ENCODE measurements at regions not wholly inside any gene's neighbourhood (a gene's known extent, or its start where the extent isn't known, plus 50 kb on each side); places are given as distances from the start of the nearest gene placed in this dataset.

DNA sequence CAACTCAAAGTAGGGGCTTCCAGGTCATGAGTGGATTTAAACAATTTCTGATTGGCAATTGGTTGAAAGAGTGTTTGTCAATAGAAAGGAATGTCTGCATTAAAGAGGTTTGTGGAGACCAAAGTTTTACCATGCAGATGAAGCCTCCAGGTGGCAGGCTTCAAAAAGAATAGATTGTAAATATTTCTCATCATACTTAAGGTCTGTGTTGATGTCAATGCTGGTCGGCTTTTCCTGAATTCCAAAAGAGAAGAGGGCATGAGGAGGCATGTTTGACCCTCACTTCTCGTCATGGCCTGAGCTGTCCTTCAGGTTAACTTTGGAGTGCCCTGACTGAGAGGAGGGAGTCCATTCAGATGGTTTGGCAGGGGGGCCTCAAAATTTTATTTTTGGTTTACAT lies 125.4 kb upstream of the RFC3 start:
- no peaks in the 10 kb centered on the region for H3K27me3 ChIP-seq (replicated peaks; ENCODE audit: control insufficient read depth, insufficient read depth, low read length)
- TF ChIP-seq, protein P1, sequence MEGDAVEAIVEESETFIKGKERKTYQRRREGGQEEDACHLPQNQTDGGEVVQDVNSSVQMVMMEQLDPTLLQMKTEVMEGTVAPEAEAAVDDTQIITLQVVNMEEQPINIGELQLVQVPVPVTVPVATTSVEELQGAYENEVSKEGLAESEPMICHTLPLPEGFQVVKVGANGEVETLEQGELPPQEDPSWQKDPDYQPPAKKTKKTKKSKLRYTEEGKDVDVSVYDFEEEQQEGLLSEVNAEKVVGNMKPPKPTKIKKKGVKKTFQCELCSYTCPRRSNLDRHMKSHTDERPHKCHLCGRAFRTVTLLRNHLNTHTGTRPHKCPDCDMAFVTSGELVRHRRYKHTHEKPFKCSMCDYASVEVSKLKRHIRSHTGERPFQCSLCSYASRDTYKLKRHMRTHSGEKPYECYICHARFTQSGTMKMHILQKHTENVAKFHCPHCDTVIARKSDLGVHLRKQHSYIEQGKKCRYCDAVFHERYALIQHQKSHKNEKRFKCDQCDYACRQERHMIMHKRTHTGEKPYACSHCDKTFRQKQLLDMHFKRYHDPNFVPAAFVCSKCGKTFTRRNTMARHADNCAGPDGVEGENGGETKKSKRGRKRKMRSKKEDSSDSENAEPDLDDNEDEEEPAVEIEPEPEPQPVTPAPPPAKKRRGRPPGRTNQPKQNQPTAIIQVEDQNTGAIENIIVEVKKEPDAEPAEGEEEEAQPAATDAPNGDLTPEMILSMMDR (IDR thresholded peaks at IDR 0.05; ENCODE audit: insufficient read depth, low read length, poor library complexity, severe bottlenecking) = no peak
- no peak for DNase-seq (ENCODE audit: extremely low read depth, insufficient read length)
- no peak overlapping the region for H3K4me3 ChIP-seq (replicated peaks; ENCODE audit: low read depth, low read length)
- H3K36me3 ChIP-seq (ENCODE audit: control insufficient read depth, insufficient read depth, low read length) = no peaks in the 10 kb centered on the region

DNA sequence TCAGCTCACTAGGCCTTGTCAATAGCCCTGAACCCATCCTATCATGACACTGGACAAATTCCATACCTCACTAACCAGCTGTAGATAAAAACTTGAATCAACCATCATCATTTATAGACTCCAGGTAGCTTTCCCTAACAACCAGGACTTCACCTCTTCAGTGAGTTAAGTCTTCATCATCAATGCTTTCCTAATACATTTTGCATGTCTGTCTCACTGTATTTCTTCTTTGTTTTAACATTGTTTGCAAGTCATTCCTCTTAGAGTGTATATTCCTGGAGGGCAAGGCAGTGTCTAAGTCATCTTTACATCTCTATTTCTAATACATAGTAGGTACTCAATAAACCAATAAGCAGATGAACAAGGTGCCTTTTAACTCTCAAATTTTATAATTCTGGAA lies 123.4 kb upstream of the RFC3 start:
- no peaks in the 10 kb centered on the region for H3K27me3 ChIP-seq (replicated peaks; ENCODE audit: control insufficient read depth, insufficient read depth, low read length)
- DNase-seq (ENCODE audit: extremely low read depth, insufficient read length) = no peak
- H3K36me3 ChIP-seq (ENCODE audit: control insufficient read depth, insufficient read depth, low read length) = no peaks in the 10 kb centered on the region
- TF ChIP-seq, protein P1 (IDR thresholded peaks at IDR 0.05; ENCODE audit: insufficient read depth, low read length, poor library complexity, severe bottlenecking) = no peak
- no peak overlapping the region for H3K4me3 ChIP-seq (replicated peaks; ENCODE audit: low read depth, low read length)

DNA sequence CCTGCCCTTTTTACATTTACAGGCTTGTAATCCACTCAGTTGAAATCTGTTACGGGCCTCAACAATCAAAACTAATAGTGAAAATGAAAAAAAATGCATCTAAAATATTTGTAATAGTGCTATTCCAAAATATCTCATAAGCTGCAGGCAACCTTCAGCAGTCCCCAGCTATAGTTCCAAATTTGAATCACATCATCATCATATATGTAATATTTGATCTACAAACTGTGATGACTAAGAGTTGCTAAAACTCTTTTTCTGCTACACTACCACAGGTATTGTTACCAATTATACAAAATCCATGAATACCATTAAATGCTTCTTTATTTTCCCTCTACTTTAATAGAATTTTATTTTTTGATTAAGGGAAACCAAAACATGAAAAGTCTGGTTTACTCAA lies 121.4 kb upstream of the RFC3 start:
- TF ChIP-seq, protein P1 (IDR thresholded peaks at IDR 0.05; ENCODE audit: insufficient read depth, low read length, poor library complexity, severe bottlenecking) = no peak
- H3K4me3 ChIP-seq (replicated peaks; ENCODE audit: low read depth, low read length) = no peak overlapping the region
- no peak for DNase-seq (ENCODE audit: extremely low read depth, insufficient read length)
- H3K36me3 ChIP-seq (ENCODE audit: control insufficient read depth, insufficient read depth, low read length) = no peaks in the 10 kb centered on the region
- no peaks in the 10 kb centered on the region for H3K27me3 ChIP-seq (replicated peaks; ENCODE audit: control insufficient read depth, insufficient read depth, low read length)

DNA sequence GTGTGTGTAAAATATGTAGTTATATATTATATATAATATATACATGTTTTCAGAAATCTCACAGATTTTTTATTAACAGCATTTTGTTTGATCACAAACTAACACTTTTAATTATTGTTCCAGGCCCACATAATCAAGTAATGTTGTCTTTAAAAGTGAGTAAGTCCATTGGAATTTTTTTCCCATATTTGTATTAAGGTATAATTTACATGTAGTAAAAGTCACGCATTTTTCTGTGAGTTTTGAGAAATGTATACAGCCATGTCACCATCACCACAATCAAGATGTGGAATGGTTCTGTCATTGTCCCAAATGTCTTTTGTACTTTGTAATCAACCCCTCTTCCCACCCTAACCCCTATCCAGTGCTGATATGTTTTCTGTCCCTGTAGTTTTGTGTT lies 120.0 kb upstream of the RFC3 start:
- no peak overlapping the region for H3K4me3 ChIP-seq (replicated peaks; ENCODE audit: low read depth, low read length)
- H3K27me3 ChIP-seq (replicated peaks; ENCODE audit: control insufficient read depth, insufficient read depth, low read length) = no peaks in the 10 kb centered on the region
- no peak for DNase-seq (ENCODE audit: extremely low read depth, insufficient read length)
- H3K36me3 ChIP-seq (ENCODE audit: control insufficient read depth, insufficient read depth, low read length) = no peaks in the 10 kb centered on the region
- TF ChIP-seq, protein P1 (IDR thresholded peaks at IDR 0.05; ENCODE audit: insufficient read depth, low read length, poor library complexity, severe bottlenecking) = no peak

DNA sequence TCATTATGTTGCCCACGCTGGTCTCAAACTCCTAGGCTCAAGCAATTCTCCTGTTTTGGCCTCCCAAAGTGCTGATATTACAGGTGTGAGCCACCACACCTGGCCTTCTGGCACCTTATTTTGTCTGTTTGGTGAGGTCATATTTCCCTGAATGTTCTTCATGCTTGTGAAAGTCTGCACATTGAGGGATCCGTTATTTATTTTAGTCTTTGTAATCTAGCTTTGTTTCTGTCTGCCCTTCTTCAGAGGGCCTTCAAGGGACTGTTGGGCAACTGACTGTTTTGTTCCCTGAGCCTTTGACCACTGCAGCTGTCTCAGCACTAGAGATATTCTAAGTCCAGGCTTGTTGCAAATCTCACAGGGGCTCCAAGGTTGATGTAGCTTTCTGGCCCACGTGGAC lies 110.5 kb upstream of the RFC3 start:
- Histone ChIP-seq H3K36me3 (ENCODE audit: control insufficient read depth, insufficient read depth, low read length) (no peaks in the 10 kb centered on the region), H3K4me3 (replicated peaks; ENCODE audit: low read depth, low read length) (no peak overlapping the region), H3K27me3 (replicated peaks; ENCODE audit: control insufficient read depth, insufficient read depth, low read length) (no peaks in the 10 kb centered on the region)
- DNase-seq (ENCODE audit: extremely low read depth, insufficient read length) = no peak
- TF ChIP-seq, protein P1 (IDR thresholded peaks at IDR 0.05; ENCODE audit: insufficient read depth, low read length, poor library complexity, severe bottlenecking) = no peak

DNA sequence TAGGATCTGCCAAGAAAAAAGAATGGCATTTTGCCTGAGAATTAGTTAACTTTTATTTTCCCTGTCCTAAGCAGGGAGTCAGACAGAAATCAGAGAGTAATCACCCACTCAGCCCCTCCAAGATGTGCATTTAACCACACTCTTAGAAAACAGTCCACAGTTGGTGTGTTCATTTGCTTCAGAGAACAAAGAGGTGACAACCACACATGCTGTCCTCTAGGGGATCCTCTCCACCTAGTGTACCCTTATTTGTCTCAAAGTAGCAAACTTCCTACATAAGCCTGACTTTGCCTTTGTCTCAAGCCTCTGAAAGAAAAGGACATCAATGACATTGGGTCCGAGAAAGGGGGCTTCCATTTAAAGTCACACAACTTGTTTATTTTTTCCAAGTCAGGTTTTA lies 107.0 kb upstream of the RFC3 start:
- no peaks in the 10 kb centered on the region for H3K36me3 ChIP-seq (ENCODE audit: control insufficient read depth, insufficient read depth, low read length)
- no peak for DNase-seq (ENCODE audit: extremely low read depth, insufficient read length)
- no peak overlapping the region for H3K4me3 ChIP-seq (replicated peaks; ENCODE audit: low read depth, low read length)
- TF ChIP-seq, protein P1 (IDR thresholded peaks at IDR 0.05; ENCODE audit: insufficient read depth, low read length, poor library complexity, severe bottlenecking) = no peak
- H3K27me3 ChIP-seq (replicated peaks; ENCODE audit: control insufficient read depth, insufficient read depth, low read length) = no peaks in the 10 kb centered on the region

Data from GM06990 (cell line).